ENCODE measurements at regions not wholly inside any gene's neighbourhood (a gene's known extent, or its start where the extent isn't known, plus 50 kb on each side); places are given as distances from the start of the nearest gene placed in this dataset.

- DNase-seq: no peak
Measured at GRCh38 chr3:34924961-34925360, 714.4 kb upstream of the ARPP21 start.

GRCh38 chr3:34925851-34926250, 713.5 kb upstream of the ARPP21 start:
- no peak for DNase-seq

GRCh38 chr3:34929036-34929435, 710.3 kb upstream of the ARPP21 start:
- DNase-seq: no peak

GRCh38 chr3:34934660-34935059, 704.7 kb upstream of the ARPP21 start:
- no peak for DNase-seq

GRCh38 chr3:34938784-34939183, 700.5 kb upstream of the ARPP21 start:
- DNase-seq: no peak

GRCh38 chr3:34942256-34942655, 697.1 kb upstream of the ARPP21 start:
- no peak for DNase-seq

GRCh38 chr3:34947834-34948233, 691.5 kb upstream of the ARPP21 start:
- no peak for DNase-seq

GRCh38 chr3:34948517-34948916, 690.8 kb upstream of the ARPP21 start:
- no peak for DNase-seq

GRCh38 chr3:34955680-34956079, 683.6 kb upstream of the ARPP21 start:
- DNase-seq: no peak

GRCh38 chr3:34956511-34956910, 682.8 kb upstream of the ARPP21 start:
- DNase-seq: no peak

GRCh38 chr3:34957677-34958076, 681.6 kb upstream of the ARPP21 start:
- no peak for DNase-seq

- no peak for DNase-seq
Measured at GRCh38 chr3:34969513-34969912, 669.8 kb upstream of the ARPP21 start.

GRCh38 chr3:34972481-34972880, 666.8 kb upstream of the ARPP21 start:
- no peak for DNase-seq

- DNase-seq: no peak
Measured at GRCh38 chr3:34973586-34973985, 665.7 kb upstream of the ARPP21 start.

- DNase-seq: no peak
Measured at GRCh38 chr3:34983631-34984030, 655.7 kb upstream of the ARPP21 start.

- no peak for DNase-seq
Measured at GRCh38 chr3:34988296-34988695, 651.0 kb upstream of the ARPP21 start.

GRCh38 chr3:34995796-34996430, 643.4 kb upstream of the ARPP21 start:
- no peak for DNase-seq

GRCh38 chr3:34998902-34999301, 640.4 kb upstream of the ARPP21 start:
- no peak for DNase-seq

- DNase-seq: no peak
Measured at GRCh38 chr3:35012214-35012613, 627.1 kb upstream of the ARPP21 start.

GRCh38 chr3:35028157-35028556, 611.2 kb upstream of the ARPP21 start:
- no peak for DNase-seq

GRCh38 chr3:35042210-35042991, 596.9 kb upstream of the ARPP21 start:
- no peak for DNase-seq

GRCh38 chr3:35043040-35043439, 596.3 kb upstream of the ARPP21 start:
- no peak for DNase-seq

- no peak for DNase-seq
Measured at GRCh38 chr3:35044190-35044589, 595.1 kb upstream of the ARPP21 start.

GRCh38 chr3:35045118-35045517, 594.2 kb upstream of the ARPP21 start:
- DNase-seq: no peak

GRCh38 chr3:35064761-35065160, 574.6 kb upstream of the ARPP21 start:
- no peak for DNase-seq

All from GOT3 (cell line).